Esophagus squamous epithelium (tissue), 5 donors: ENCODE measurements at regions not wholly inside any gene's neighbourhood (a gene's known extent, or its start where the extent isn't known, plus 50 kb on each side); places are given as distances from the start of the nearest gene placed in this dataset.
"Not testable (repeated sequence)": the region's sequence is repeated elsewhere in the genome, so short reads cannot be mapped to it uniquely, and the experiment has no call there.

ENCODE experiments used
- DNase-seq: peaks from one replicate; lab custom pipeline; 2025; lab: John Stamatoyannopoulos, UW
- H3K27ac ChIP-seq, 4 donors: fragments of 200-600 bp; sonication (generic); one replicate each; pipeline ENCODE4 v1.5.1; 2016 to 2019; ENCODE audit warnings: mild to moderate bottlenecking in 1 of 4
- H3K27me3 ChIP-seq, 4 donors: fragments of 200-600 bp; sonication (generic); 1 replicate in 3 of 4; 2 replicates in 1 of 4; pipeline versions ENCODE4 v1.5.1 to v1.6.0; 2017 to 2021; ENCODE audit warnings: antibody characterized with exemption in 1 of 4
- H3K36me3 ChIP-seq, 3 donors: fragments of 200-600 bp; sonication (generic); one replicate each; pipeline ENCODE4 v1.5.1; 2016 to 2019
- H3K4me1 ChIP-seq, 3 donors: fragments of 200-600 bp; sonication (generic); one replicate each; pipeline ENCODE4 v1.5.1; 2017 to 2019
- H3K4me3 ChIP-seq, 4 donors: fragments of 200-600 bp; sonication (generic); 1 replicate in 3 of 4; 2 replicates in 1 of 4; pipeline ENCODE4 v1.5.1; 2016 to 2019; ENCODE audit warnings: mild to moderate bottlenecking in 2 of 4, moderate library complexity in 1 of 4
- H3K9me3 ChIP-seq, 3 donors: fragments of 200-600 bp; sonication (generic); one replicate each; pipeline ENCODE4 v1.5.1; 2016 to 2019
- CTCF ChIP-seq, 6 experiments: fragments of 450-650 bp in 4 of 6; fragments of 200-600 bp in 2 of 6; sonication (generic) in 2 of 6; IDR thresholded peaks; one replicate each; pipeline ENCODE4 v1.5.1; 2016 to 2019; ENCODE audit warnings: antibody characterized with exemption in 6 of 6, mild to moderate bottlenecking in 4 of 6, moderate library complexity in 4 of 6
- POLR2A ChIP-seq, 4 donors: fragments of 450-650 bp; IDR thresholded peaks; one replicate each; pipeline ENCODE4 v1.6.1; 2017; ENCODE audit warnings: antibody characterized with exemption in 4 of 4, mild to moderate bottlenecking in 4 of 4, moderate library complexity in 3 of 4
- WGBS, 2 donors: methylation state at CpG; one replicate each; pipeline ENCODE4 v1.1.5; 2018; 5-methylcytosine and 5-hydroxymethylcytosine counted together
- intact Hi-C: fragments of 100-400 bp; cut with DNase I; formaldehyde crosslinking; loops from one replicate; pipeline ENCODE4 v1.15.0; 2022
- donor health status: DM: yes; HTN: yes; CAD: no.

GRCh38 chr10:30154126-30154525 lies 94.7 kb upstream of the JCAD start:
- intact Hi-C loops = no loop called here
- Histone ChIP-seq H3K27ac (no peak overlapping the region), H3K4me3 (no peak overlapping the region), H3K4me1 (no peaks in the 10 kb centered on the region), H3K36me3 (no peaks in the 10 kb centered on the region), H3K27me3 (no peaks in the 10 kb centered on the region), H3K9me3 (no peaks in the 10 kb centered on the region)
- WGBS, 2 donors = 85 to 96% methylated on average over 3 to 4 of the region's 4 CpGs
- TF ChIP-seq POLR2A (IDR thresholded peaks at IDR 0.05) (no peak), CTCF (IDR thresholded peaks at IDR 0.05) (no peak)
- DNase-seq = no peak

- H3K4me1 ChIP-seq = no peaks in the 10 kb centered on the region
- H3K27me3 ChIP-seq = no peaks in the 10 kb centered on the region
- TF ChIP-seq CTCF (IDR thresholded peaks at IDR 0.05) = no peak
- TF ChIP-seq POLR2A (IDR thresholded peaks at IDR 0.05) = no peak
- DNase-seq = no peak
- no peaks in the 10 kb centered on the region for H3K36me3 ChIP-seq
- 62 to 73% methylated on average over 3 to 8 of the region's 8 CpGs for WGBS, 2 donors
- H3K9me3 ChIP-seq = no peaks in the 10 kb centered on the region
- H3K4me3 ChIP-seq = no peak overlapping the region
- no peak overlapping the region for H3K27ac ChIP-seq
- intact Hi-C loops = no loop called here
Measured at GRCh38 chr10:30151581-30152389, 92.4 kb upstream of the JCAD start.

GRCh38 chr10:30141423-30141822 lies 82.0 kb upstream of the JCAD start:
- Histone ChIP-seq H3K27ac (no peak overlapping the region), H3K27me3 (no peaks in the 10 kb centered on the region), H3K9me3 (peaks cover 0 to 9% (median 0%) of the 10 kb centered on the region in 3 donors), H3K4me1 (no peaks in the 10 kb centered on the region), H3K4me3 (no peak overlapping the region), H3K36me3 (no peaks in the 10 kb centered on the region)
- no peak for TF ChIP-seq CTCF (IDR thresholded peaks at IDR 0.05)
- intact Hi-C loops = no loop called here
- 46 to 70% methylated on average over 2 of the region's 2 CpGs for WGBS, 2 donors
- DNase-seq = no peak

GRCh38 chr10:30134171-30134945 lies 75.0 kb upstream of the JCAD start:
- H3K27ac ChIP-seq = no peak overlapping the region
- no peaks in the 10 kb centered on the region for H3K4me1 ChIP-seq
- no peaks in the 10 kb centered on the region for H3K9me3 ChIP-seq
- intact Hi-C loops = no loop called here
- TF ChIP-seq CTCF (IDR thresholded peaks at IDR 0.05) (no peak), POLR2A (IDR thresholded peaks at IDR 0.05) (no peak)
- DNase-seq = no peak
- no peak overlapping the region for H3K4me3 ChIP-seq
- no peaks in the 10 kb centered on the region for H3K27me3 ChIP-seq
- no peaks in the 10 kb centered on the region for H3K36me3 ChIP-seq
- WGBS, 2 donors = 65 to 69% methylated on average over 11 of the region's 11 CpGs

GRCh38 chr10:30133198-30133597 lies 73.8 kb upstream of the JCAD start:
- 88% methylated on average over 1 of the region's 1 CpG for WGBS, 2 donors
- no peaks in the 10 kb centered on the region for H3K4me1 ChIP-seq
- no peaks in the 10 kb centered on the region for H3K36me3 ChIP-seq
- TF ChIP-seq CTCF (IDR thresholded peaks at IDR 0.05) (no peak), POLR2A (IDR thresholded peaks at IDR 0.05) (no peak)
- H3K27ac ChIP-seq = no peak overlapping the region
- no peak overlapping the region for H3K4me3 ChIP-seq
- no peaks in the 10 kb centered on the region for H3K9me3 ChIP-seq
- H3K27me3 ChIP-seq = no peaks in the 10 kb centered on the region
- intact Hi-C loops = no loop called here
- DNase-seq = no peak

- H3K4me3 ChIP-seq, H3K36me3 ChIP-seq, H3K9me3 ChIP-seq, DNase-seq, H3K27me3 ChIP-seq, H3K4me1 ChIP-seq, H3K27ac ChIP-seq, intact Hi-C loops: not testable (repeated sequence)
- WGBS, 2 donors = 83 to 91% methylated on average over 6 to 10 of the region's 13 CpGs
Measured at GRCh38 chr10:30131369-30131768, 72.0 kb upstream of the JCAD start.

- not testable (repeated sequence) for DNase-seq
Measured at GRCh38 chr10:30129326-30129725, 69.9 kb upstream of the JCAD start.

More at GRCh38 chr10:30129326-30129725, 69.9 kb upstream of the JCAD start:
- H3K27me3 ChIP-seq, intact Hi-C loops, H3K4me3 ChIP-seq, H3K9me3 ChIP-seq, H3K27ac ChIP-seq, H3K36me3 ChIP-seq, H3K4me1 ChIP-seq: not testable (repeated sequence)
- WGBS, 2 donors = 67 to 88% methylated on average over 2 to 8 of the region's 8 CpGs
